HG03108 (cell line): ENCODE measurements at regions not wholly inside any gene's neighbourhood (a gene's known extent, or its start where the extent isn't known, plus 50 kb on each side); places are given as distances from the start of the nearest gene placed in this dataset.

Source experiments
- ATAC-seq: cut with Tn5 transposase; IDR thresholded peaks from one replicate; pipeline ENCODE4 v1.9.1; 2021; ENCODE audit warnings: moderate library complexity; ENCODE audit not compliant: unreplicated experiment

DNA sequence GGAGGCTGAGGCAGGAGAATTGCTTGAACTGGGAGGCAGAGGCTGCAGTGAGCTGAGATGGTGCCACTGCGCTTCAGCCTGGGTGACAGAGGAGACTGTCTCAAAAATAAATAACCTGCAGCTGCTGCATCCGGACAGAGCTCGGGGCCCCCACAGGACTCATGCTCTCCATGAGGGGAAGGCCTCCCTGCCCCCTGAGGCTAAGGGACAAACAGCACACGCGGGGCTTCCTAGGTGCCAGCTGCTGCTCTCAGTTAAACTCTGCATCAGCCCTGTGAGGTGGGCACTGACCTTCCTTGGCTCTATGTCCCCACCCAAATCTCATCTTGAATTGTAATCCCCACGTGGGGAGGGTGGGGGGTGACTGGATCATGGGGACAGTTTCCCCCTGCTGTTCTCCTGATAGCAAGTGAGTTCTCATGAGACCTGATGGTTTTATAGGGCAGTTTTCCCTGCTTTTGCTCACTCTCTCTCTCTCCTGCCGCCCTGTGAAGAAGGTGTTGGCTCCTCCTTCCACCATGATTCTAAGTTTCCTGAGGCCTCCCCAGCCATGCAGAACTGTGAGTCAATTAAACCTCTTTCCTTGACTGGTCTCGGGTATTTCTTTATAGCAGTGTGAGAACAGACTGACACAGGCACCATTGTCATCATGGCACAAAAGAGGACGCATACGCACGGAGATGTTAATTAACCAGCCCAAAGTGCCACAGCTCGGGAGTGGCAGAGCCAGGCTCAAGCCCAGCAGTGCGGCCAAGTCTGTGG, 49.9 kb upstream of the TAF1B start:
- no peak for ATAC-seq
